GM12875 (cell line): ENCODE measurements at regions not wholly inside any gene's neighbourhood (a gene's known extent, or its start where the extent isn't known, plus 50 kb on each side); places are given as distances from the start of the nearest gene placed in this dataset.

Experiments used
- H3K4me3 ChIP-seq: one replicate; pipeline ENCODE4 v1.5.1; 2011; ENCODE audit warnings: low read depth, low read length, control low read depth
- CTCF ChIP-seq: IDR thresholded peaks from 2 replicates; pipeline ENCODE4 v1.5.1; 2011; ENCODE audit warnings: low read depth, mild to moderate bottlenecking, control low read depth, inconsistent platforms, low read length, moderate library complexity, borderline replicate concordance; ENCODE audit not compliant: insufficient read depth

- TF ChIP-seq CTCF: no peak
- H3K4me3 ChIP-seq: no peak overlapping the region
These were observed 281.1 kb upstream of the MAN1A1 start for GRCh38 chr6:119630561-119631192.

- no peak for TF ChIP-seq CTCF
- no peak overlapping the region for H3K4me3 ChIP-seq
These were observed 279.4 kb upstream of the MAN1A1 start for GRCh38 chr6:119628691-119629594.

- no peak overlapping the region for H3K4me3 ChIP-seq
- TF ChIP-seq CTCF: no peak
These were observed 278.5 kb upstream of the MAN1A1 start for GRCh38 chr6:119627908-119628669.

DNA sequence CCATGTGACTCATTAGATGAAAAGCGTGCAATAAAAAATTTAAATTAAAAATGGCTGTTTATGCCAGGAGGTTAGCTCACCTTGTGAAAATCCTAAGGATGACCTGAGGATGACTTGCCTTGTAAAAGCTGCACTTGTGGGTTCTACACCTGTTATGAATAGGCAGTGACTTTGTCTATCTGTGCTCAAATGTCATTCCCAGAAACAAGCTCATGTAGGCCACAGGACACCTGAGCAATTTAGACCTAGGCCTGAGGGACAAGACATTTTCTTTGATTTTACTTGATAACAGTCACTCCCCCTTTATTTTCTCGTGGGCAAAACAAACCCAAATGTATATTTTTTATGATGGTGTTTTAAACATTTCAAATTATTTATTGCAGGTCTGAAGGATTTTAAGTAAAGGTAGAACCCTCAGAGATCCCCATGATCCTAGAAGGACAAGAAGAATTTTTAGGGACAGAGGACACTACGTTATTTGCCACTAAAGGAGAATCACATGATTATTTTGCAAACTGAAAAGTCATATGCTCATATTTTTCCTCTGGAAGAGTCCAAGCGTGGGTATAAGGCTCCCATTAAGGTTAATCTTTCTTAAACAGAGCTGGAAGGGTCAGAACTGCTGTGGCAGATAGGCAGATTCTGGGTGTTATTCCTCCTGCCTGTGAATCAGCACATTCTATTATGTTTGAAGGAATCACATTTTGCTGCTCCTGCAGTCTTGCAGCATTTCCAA lies 277.5 kb upstream of the MAN1A1 start:
- no peak for TF ChIP-seq CTCF
- H3K4me3 ChIP-seq: no peak overlapping the region

GRCh38 chr6:119620846-119621555 lies 271.4 kb upstream of the MAN1A1 start:
- no peak overlapping the region for H3K4me3 ChIP-seq
- no peak for TF ChIP-seq CTCF

DNA sequence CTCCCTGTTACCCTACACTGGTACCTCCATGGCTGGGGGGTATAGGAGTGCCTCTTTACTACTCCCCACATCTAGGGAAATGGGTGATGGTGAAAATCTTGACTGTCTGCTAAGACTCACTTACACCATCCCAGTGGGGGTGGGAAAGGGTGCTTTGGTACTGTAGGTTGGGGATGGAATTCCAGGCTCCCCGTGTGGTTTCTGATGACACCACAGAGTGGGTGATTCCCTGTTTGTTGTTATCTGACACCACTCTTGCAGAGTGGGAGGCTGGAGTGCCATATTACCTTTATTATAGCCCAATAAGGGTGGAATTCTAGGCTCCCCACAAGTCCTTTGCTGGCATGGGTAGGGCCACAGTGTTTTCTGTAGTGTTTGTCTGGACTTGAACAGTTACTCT lies 264.6 kb upstream of the MAN1A1 start:
- no peak for TF ChIP-seq CTCF
- no peak overlapping the region for H3K4me3 ChIP-seq
